ENCODE measurements at regions not wholly inside any gene's neighbourhood (a gene's known extent, or its start where the extent isn't known, plus 50 kb on each side); places are given as distances from the start of the nearest gene placed in this dataset.
"Not testable (repeated sequence)": the region's sequence is repeated elsewhere in the genome, so short reads cannot be mapped to it uniquely, and the experiment has no call there.

GRCh38 chr9:135403733-135404450, 75.7 kb upstream of the PPP1R26 start:
- H3K36me3 ChIP-seq (ENCODE audit: control insufficient read depth, insufficient read depth, low read length) = no peaks in the 10 kb centered on the region
- H3K4me1 ChIP-seq (ENCODE audit: control insufficient read depth, insufficient read depth, low read length, poor library complexity, severe bottlenecking) = no peaks in the 10 kb centered on the region
- H3K9me3 ChIP-seq (ENCODE audit: control insufficient read depth, low read length) = no peaks in the 10 kb centered on the region
- WGBS, 2 experiments (ENCODE audit: insufficient coverage in 2 of 2) = 79 to 84% methylated on average over 6 to 7 of the region's 11 CpGs
- H3K4me3 ChIP-seq (ENCODE audit: extremely low read depth, insufficient read depth, low read length, poor library complexity, severe bottlenecking) = no peak overlapping the region
- no peak overlapping the region for H3K27ac ChIP-seq (ENCODE audit: low read depth, low read length, severe bottlenecking)

- Histone ChIP-seq H3K4me3 (ENCODE audit: extremely low read depth, insufficient read depth, low read length, poor library complexity, severe bottlenecking) (no peak overlapping the region), H3K27ac (ENCODE audit: low read depth, low read length, severe bottlenecking) (no peak overlapping the region), H3K9me3 (ENCODE audit: control insufficient read depth, low read length) (no peaks in the 10 kb centered on the region), H3K36me3 (ENCODE audit: control insufficient read depth, insufficient read depth, low read length) (no peaks in the 10 kb centered on the region), H3K4me1 (ENCODE audit: control insufficient read depth, insufficient read depth, low read length, poor library complexity, severe bottlenecking) (no peaks in the 10 kb centered on the region)
- 87 to 95% methylated on average over 14 to 21 of the region's 23 CpGs for WGBS, 2 experiments (ENCODE audit: insufficient coverage in 2 of 2)
These were observed 75.0 kb upstream of the PPP1R26 start for GRCh38 chr9:135404451-135405144.

GRCh38 chr9:135405145-135405464, 74.5 kb upstream of the PPP1R26 start:
- not testable (repeated sequence) for H3K36me3 ChIP-seq (ENCODE audit: control insufficient read depth, insufficient read depth, low read length); H3K9me3 ChIP-seq (ENCODE audit: control insufficient read depth, low read length); H3K27ac ChIP-seq (ENCODE audit: low read depth, low read length, severe bottlenecking); H3K4me1 ChIP-seq (ENCODE audit: control insufficient read depth, insufficient read depth, low read length, poor library complexity, severe bottlenecking); H3K4me3 ChIP-seq (ENCODE audit: extremely low read depth, insufficient read depth, low read length, poor library complexity, severe bottlenecking)
- 92 to 95% methylated on average over 9 to 11 of the region's 12 CpGs for WGBS, 2 experiments (ENCODE audit: insufficient coverage in 2 of 2)

GRCh38 chr9:135408476-135409254, 70.9 kb upstream of the PPP1R26 start:
- Histone ChIP-seq H3K27ac (ENCODE audit: low read depth, low read length, severe bottlenecking) (no peak overlapping the region), H3K9me3 (ENCODE audit: control insufficient read depth, low read length) (no peaks in the 10 kb centered on the region), H3K4me1 (ENCODE audit: control insufficient read depth, insufficient read depth, low read length, poor library complexity, severe bottlenecking) (no peaks in the 10 kb centered on the region), H3K4me3 (ENCODE audit: extremely low read depth, insufficient read depth, low read length, poor library complexity, severe bottlenecking) (no peak overlapping the region), H3K36me3 (ENCODE audit: control insufficient read depth, insufficient read depth, low read length) (no peaks in the 10 kb centered on the region)
- 81 to 91% methylated on average over 6 of the region's 14 CpGs for WGBS, 2 experiments (ENCODE audit: insufficient coverage in 2 of 2)

GRCh38 chr9:135409286-135410200, 70.0 kb upstream of the PPP1R26 start:
- H3K36me3 ChIP-seq (ENCODE audit: control insufficient read depth, insufficient read depth, low read length) = no peaks in the 10 kb centered on the region
- no peaks in the 10 kb centered on the region for H3K4me1 ChIP-seq (ENCODE audit: control insufficient read depth, insufficient read depth, low read length, poor library complexity, severe bottlenecking)
- no peaks in the 10 kb centered on the region for H3K9me3 ChIP-seq (ENCODE audit: control insufficient read depth, low read length)
- WGBS, 2 experiments (ENCODE audit: insufficient coverage in 2 of 2) = 88 to 93% methylated on average over 23 to 28 of the region's 30 CpGs
- H3K27ac ChIP-seq (ENCODE audit: low read depth, low read length, severe bottlenecking) = no peak overlapping the region
- no peak overlapping the region for H3K4me3 ChIP-seq (ENCODE audit: extremely low read depth, insufficient read depth, low read length, poor library complexity, severe bottlenecking)

GRCh38 chr9:135410421-135410820, 69.2 kb upstream of the PPP1R26 start:
- no peak overlapping the region for H3K27ac ChIP-seq (ENCODE audit: low read depth, low read length, severe bottlenecking)
- 83% methylated on average over 1 to 3 of the region's 7 CpGs for WGBS, 2 experiments (ENCODE audit: insufficient coverage in 2 of 2)
- H3K9me3 ChIP-seq (ENCODE audit: control insufficient read depth, low read length) = no peaks in the 10 kb centered on the region
- no peaks in the 10 kb centered on the region for H3K36me3 ChIP-seq (ENCODE audit: control insufficient read depth, insufficient read depth, low read length)
- H3K4me3 ChIP-seq (ENCODE audit: extremely low read depth, insufficient read depth, low read length, poor library complexity, severe bottlenecking) = no peak overlapping the region
- no peaks in the 10 kb centered on the region for H3K4me1 ChIP-seq (ENCODE audit: control insufficient read depth, insufficient read depth, low read length, poor library complexity, severe bottlenecking)

- no peak overlapping the region for H3K4me3 ChIP-seq (ENCODE audit: extremely low read depth, insufficient read depth, low read length, poor library complexity, severe bottlenecking)
- no peaks in the 10 kb centered on the region for H3K36me3 ChIP-seq (ENCODE audit: control insufficient read depth, insufficient read depth, low read length)
- WGBS, 2 experiments (ENCODE audit: insufficient coverage in 2 of 2) = 91 to 95% methylated on average over 11 to 15 of the region's 20 CpGs
- H3K9me3 ChIP-seq (ENCODE audit: control insufficient read depth, low read length) = no peaks in the 10 kb centered on the region
- H3K27ac ChIP-seq (ENCODE audit: low read depth, low read length, severe bottlenecking) = no peak overlapping the region
- no peaks in the 10 kb centered on the region for H3K4me1 ChIP-seq (ENCODE audit: control insufficient read depth, insufficient read depth, low read length, poor library complexity, severe bottlenecking)
These were observed 68.6 kb upstream of the PPP1R26 start for GRCh38 chr9:135410831-135411473.

GRCh38 chr9:135411605-135412004, 68.0 kb upstream of the PPP1R26 start:
- 80% methylated on average over 1 of the region's 7 CpGs; no CpG with 5 or more reads in 1 of the 2 experiments for WGBS, 2 experiments (ENCODE audit: insufficient coverage in 2 of 2)
- H3K4me3 ChIP-seq (ENCODE audit: extremely low read depth, insufficient read depth, low read length, poor library complexity, severe bottlenecking); H3K36me3 ChIP-seq (ENCODE audit: control insufficient read depth, insufficient read depth, low read length); H3K27ac ChIP-seq (ENCODE audit: low read depth, low read length, severe bottlenecking); H3K9me3 ChIP-seq (ENCODE audit: control insufficient read depth, low read length); H3K4me1 ChIP-seq (ENCODE audit: control insufficient read depth, insufficient read depth, low read length, poor library complexity, severe bottlenecking): not testable (repeated sequence)

- H3K4me3 ChIP-seq (ENCODE audit: extremely low read depth, insufficient read depth, low read length, poor library complexity, severe bottlenecking); H3K4me1 ChIP-seq (ENCODE audit: control insufficient read depth, insufficient read depth, low read length, poor library complexity, severe bottlenecking); H3K36me3 ChIP-seq (ENCODE audit: control insufficient read depth, insufficient read depth, low read length); H3K27ac ChIP-seq (ENCODE audit: low read depth, low read length, severe bottlenecking); H3K9me3 ChIP-seq (ENCODE audit: control insufficient read depth, low read length): not testable (repeated sequence)
- 14 to 20% methylated on average over 25 to 33 of the region's 43 CpGs for WGBS, 2 experiments (ENCODE audit: insufficient coverage in 2 of 2)
These were observed 67.1 kb upstream of the PPP1R26 start for GRCh38 chr9:135412315-135413085.
